GM23338 (cell line): ENCODE measurements at regions not wholly inside any gene's neighbourhood (a gene's known extent, or its start where the extent isn't known, plus 50 kb on each side); places are given as distances from the start of the nearest gene placed in this dataset.

Experiments used
- ATAC-seq: fragments of 200-7000 bp; cut with Tn5 transposase; 3 replicates; pipeline ENCODE4 v1.9.1; 2020
- DNase-seq: peaks from one replicate; pipeline ENCODE4 v3.0.0-alpha.2; 2015; ENCODE audit warnings: low spot score
- H2AFZ ChIP-seq: fragments of 200-600 bp; sonication (generic); 2 replicates; pipeline ENCODE4 v1.8.0; 2016; ENCODE audit warnings: antibody characterized with exemption, mild to moderate bottlenecking, moderate library complexity
- H3F3A ChIP-seq: fragments of 200-600 bp; sonication (generic); replicated peaks from 2 replicates; pipeline ENCODE4 v1.8.0; 2017; ENCODE audit warnings: antibody characterized with exemption, mixed run types, low read depth
- H3K27ac ChIP-seq: fragments of 200-600 bp; sonication (generic); 2 replicates; pipeline ENCODE4 v1.6.1; 2016; ENCODE audit warnings: low read depth
- H3K27me3 ChIP-seq: fragments of 200-600 bp; sonication (generic); 2 replicates; pipeline ENCODE4 v1.8.0; 2016; ENCODE audit warnings: mild to moderate bottlenecking, mixed run types, moderate library complexity; ENCODE audit not compliant: insufficient read depth
- H3K36me3 ChIP-seq: fragments of 200-600 bp; sonication (generic); 2 replicates; pipeline ENCODE4 v1.8.0; 2016; ENCODE audit warnings: mild to moderate bottlenecking; ENCODE audit not compliant: insufficient read depth
- H3K4me1 ChIP-seq: fragments of 200-600 bp; sonication (generic); 2 replicates; pipeline ENCODE4 v1.8.0; 2016; ENCODE audit warnings: mild to moderate bottlenecking, moderate library complexity; ENCODE audit not compliant: insufficient read depth
- H3K4me2 ChIP-seq: fragments of 200-600 bp; sonication (generic); 2 replicates; pipeline ENCODE4 v1.7.1; 2017; ENCODE audit warnings: mixed run types
- H3K4me3 ChIP-seq: fragments of 200-600 bp; sonication (generic); 2 replicates; pipeline ENCODE4 v1.6.1; 2016; ENCODE audit warnings: mixed run types
- H3K79me2 ChIP-seq: fragments of 200-600 bp; sonication (generic); replicated peaks from 2 replicates; pipeline ENCODE4 v1.8.0; 2017; ENCODE audit warnings: mild to moderate bottlenecking; ENCODE audit not compliant: insufficient read depth
- H3K9me2 ChIP-seq: fragments of 200-600 bp; sonication (generic); 2 replicates; pipeline ENCODE4 v1.8.0; 2017; ENCODE audit not compliant: insufficient read depth
- H4K20me1 ChIP-seq: fragments of 200-600 bp; sonication (generic); replicated peaks from 2 replicates; pipeline ENCODE4 v1.8.0; 2017; ENCODE audit warnings: mild to moderate bottlenecking; ENCODE audit not compliant: insufficient read depth
- H3K27ac Mint-ChIP-seq: 2 replicates; pipeline ENCODE4 v1.8.0; 2020; ENCODE audit warnings: inconsistent platforms, mild to moderate bottlenecking, moderate library complexity, mixed read lengths
- H3K27me3 Mint-ChIP-seq: 3 replicates; pipeline ENCODE4 v1.8.0; 2022; ENCODE audit warnings: low read depth, mild to moderate bottlenecking, moderate library complexity, mixed read lengths, inconsistent platforms; ENCODE audit not compliant: insufficient read depth, poor library complexity
- H3K36me3 Mint-ChIP-seq: 3 replicates; pipeline ENCODE4 v1.8.0; 2021; ENCODE audit warnings: low read depth, mild to moderate bottlenecking, inconsistent platforms, moderate library complexity, mixed read lengths
- H3K4me1 Mint-ChIP-seq: 3 replicates; pipeline ENCODE4 v1.8.0; 2020; ENCODE audit warnings: mild to moderate bottlenecking, inconsistent platforms, mixed read lengths
- H3K4me3 Mint-ChIP-seq: 3 replicates; pipeline ENCODE4 v1.8.0; 2021; ENCODE audit warnings: moderate library complexity, mild to moderate bottlenecking, inconsistent platforms, mixed read lengths
- H3K9me3 Mint-ChIP-seq: 3 replicates; pipeline ENCODE4 v1.8.0; 2020; ENCODE audit warnings: moderate library complexity, mild to moderate bottlenecking, inconsistent platforms, mixed read lengths
- CREB1 ChIP-seq: fragments of 250-450 bp; sonication (Bioruptor Pico); IDR thresholded peaks from 2 replicates; pipeline ENCODE4 v1.5.0; 2020; ENCODE audit warnings: low read depth, mild to moderate bottlenecking, moderate library complexity
- EZH2 ChIP-seq: fragments of 200-600 bp; sonication (generic); IDR thresholded peaks from one replicate; pipeline ENCODE4 v1.8.0; 2017; ENCODE audit warnings: antibody characterized with exemption, mild to moderate bottlenecking, low read depth; ENCODE audit not compliant: unreplicated experiment
- EZH2phosphoT487 ChIP-seq: fragments of 200-600 bp; sonication (generic); IDR thresholded peaks from one replicate; pipeline ENCODE4 v1.8.1; 2018; ENCODE audit warnings: antibody characterized with exemption; ENCODE audit not compliant: unreplicated experiment
- JUNB ChIP-seq: IDR thresholded peaks from one replicate; pipeline ENCODE4 v1.6.1; 2016; ENCODE audit warnings: antibody characterized with exemption; ENCODE audit not compliant: unreplicated experiment
- NANOG ChIP-seq: IDR thresholded peaks from 2 replicates; pipeline ENCODE4 v1.6.1; 2016; ENCODE audit warnings: antibody characterized with exemption, borderline replicate concordance
- POLR2AphosphoS5 ChIP-seq: IDR thresholded peaks from 2 replicates; pipeline ENCODE4 v1.6.1; 2016; ENCODE audit warnings: antibody characterized with exemption, low read depth
- STAT1 ChIP-seq: IDR thresholded peaks from one replicate; pipeline ENCODE4 v1.6.1; 2016; ENCODE audit warnings: antibody characterized with exemption; ENCODE audit not compliant: unreplicated experiment
- ZNF114 ChIP-seq: fragments of 250-450 bp; sonication (Bioruptor Pico); IDR thresholded peaks from 2 replicates; pipeline ENCODE4 v1.5.0; 2020; ENCODE audit warnings: mild to moderate bottlenecking, moderate library complexity
- ZNF331 ChIP-seq: fragments of 250-450 bp; sonication (Bioruptor Pico); IDR thresholded peaks from 2 replicates; pipeline ENCODE4 v1.5.0; 2020; ENCODE audit warnings: low read depth, mild to moderate bottlenecking, moderate library complexity
- TF ChIP-seq, protein P1 (sequence below): IDR thresholded peaks from 2 replicates; pipeline ENCODE4 v1.6.1; 2016; ENCODE audit warnings: antibody characterized with exemption
- TF ChIP-seq, protein P2 (sequence below): IDR thresholded peaks from one replicate; pipeline ENCODE4 v1.6.1; 2018; ENCODE audit warnings: antibody characterized with exemption; ENCODE audit not compliant: unreplicated experiment
- TF ChIP-seq, protein P3 (sequence below), 2 experiments: fragments of 200-600 bp in 1 of 2; sonication (generic) in 1 of 2; conservative IDR thresholded peaks; 2 replicates each; pipeline versions ENCODE4 v1.5.1 to v1.6.1; 2016 to 2017; ENCODE audit warnings: antibody characterized with exemption in 2 of 2, low read depth in 2 of 2, mild to moderate bottlenecking in 2 of 2, moderate library complexity in 1 of 2

- Histone ChIP-seq H4K20me1 (no peaks in the 10 kb centered on the region), H3F3A (no peaks in the 10 kb centered on the region), H3K27ac (no peak overlapping the region), H2AFZ (no peak overlapping the region), H3K27me3 (no peaks in the 10 kb centered on the region), H3K4me3 (no peak overlapping the region), H3K79me2 (no peaks in the 10 kb centered on the region), H3K36me3 (no peaks in the 10 kb centered on the region), H3K4me2 (no peak overlapping the region), H3K4me1 (no peaks in the 10 kb centered on the region), H3K9me2 (peaks cover 16% of the 10 kb centered on the region; the same call in 1 of the 2 replicates)
- ATAC-seq, result no peak
- Mint-ChIP-seq H3K4me1 (no peaks in the 10 kb centered on the region), H3K27ac (no peak overlapping the region), H3K27me3 (peaks cover 2% of the 10 kb centered on the region), H3K36me3 (no peaks in the 10 kb centered on the region), H3K9me3 (no peaks in the 10 kb centered on the region), H3K4me3 (no peak overlapping the region)
- DNase-seq, result no peak
- TF ChIP-seq JUNB (no peak), ZNF331 (no peak), EZH2phosphoT487 (no peak), ZNF114 (CRISPR knock-in tag) (no peak), STAT1 (no peak), EZH2 (no peak), POLR2AphosphoS5 (no peak), NANOG (no peak)
- TF ChIP-seq, protein P1, sequence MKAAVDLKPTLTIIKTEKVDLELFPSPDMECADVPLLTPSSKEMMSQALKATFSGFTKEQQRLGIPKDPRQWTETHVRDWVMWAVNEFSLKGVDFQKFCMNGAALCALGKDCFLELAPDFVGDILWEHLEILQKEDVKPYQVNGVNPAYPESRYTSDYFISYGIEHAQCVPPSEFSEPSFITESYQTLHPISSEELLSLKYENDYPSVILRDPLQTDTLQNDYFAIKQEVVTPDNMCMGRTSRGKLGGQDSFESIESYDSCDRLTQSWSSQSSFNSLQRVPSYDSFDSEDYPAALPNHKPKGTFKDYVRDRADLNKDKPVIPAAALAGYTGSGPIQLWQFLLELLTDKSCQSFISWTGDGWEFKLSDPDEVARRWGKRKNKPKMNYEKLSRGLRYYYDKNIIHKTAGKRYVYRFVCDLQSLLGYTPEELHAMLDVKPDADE, result no peak
- TF ChIP-seq, protein P2, sequence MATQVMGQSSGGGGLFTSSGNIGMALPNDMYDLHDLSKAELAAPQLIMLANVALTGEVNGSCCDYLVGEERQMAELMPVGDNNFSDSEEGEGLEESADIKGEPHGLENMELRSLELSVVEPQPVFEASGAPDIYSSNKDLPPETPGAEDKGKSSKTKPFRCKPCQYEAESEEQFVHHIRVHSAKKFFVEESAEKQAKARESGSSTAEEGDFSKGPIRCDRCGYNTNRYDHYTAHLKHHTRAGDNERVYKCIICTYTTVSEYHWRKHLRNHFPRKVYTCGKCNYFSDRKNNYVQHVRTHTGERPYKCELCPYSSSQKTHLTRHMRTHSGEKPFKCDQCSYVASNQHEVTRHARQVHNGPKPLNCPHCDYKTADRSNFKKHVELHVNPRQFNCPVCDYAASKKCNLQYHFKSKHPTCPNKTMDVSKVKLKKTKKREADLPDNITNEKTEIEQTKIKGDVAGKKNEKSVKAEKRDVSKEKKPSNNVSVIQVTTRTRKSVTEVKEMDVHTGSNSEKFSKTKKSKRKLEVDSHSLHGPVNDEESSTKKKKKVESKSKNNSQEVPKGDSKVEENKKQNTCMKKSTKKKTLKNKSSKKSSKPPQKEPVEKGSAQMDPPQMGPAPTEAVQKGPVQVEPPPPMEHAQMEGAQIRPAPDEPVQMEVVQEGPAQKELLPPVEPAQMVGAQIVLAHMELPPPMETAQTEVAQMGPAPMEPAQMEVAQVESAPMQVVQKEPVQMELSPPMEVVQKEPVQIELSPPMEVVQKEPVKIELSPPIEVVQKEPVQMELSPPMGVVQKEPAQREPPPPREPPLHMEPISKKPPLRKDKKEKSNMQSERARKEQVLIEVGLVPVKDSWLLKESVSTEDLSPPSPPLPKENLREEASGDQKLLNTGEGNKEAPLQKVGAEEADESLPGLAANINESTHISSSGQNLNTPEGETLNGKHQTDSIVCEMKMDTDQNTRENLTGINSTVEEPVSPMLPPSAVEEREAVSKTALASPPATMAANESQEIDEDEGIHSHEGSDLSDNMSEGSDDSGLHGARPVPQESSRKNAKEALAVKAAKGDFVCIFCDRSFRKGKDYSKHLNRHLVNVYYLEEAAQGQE, result no peak
Measured at GRCh38 chr12:30146561-30146960, 362.8 kb upstream of the TMTC1 start.

GRCh38 chr12:30145684-30146032 is 361.9 kb upstream of the TMTC1 start:
- Mint-ChIP-seq H3K4me3 (no peak overlapping the region), H3K9me3 (no peaks in the 10 kb centered on the region), H3K4me1 (no peaks in the 10 kb centered on the region), H3K36me3 (no peaks in the 10 kb centered on the region), H3K27me3 (peaks cover 2% of the 10 kb centered on the region), H3K27ac (no peak overlapping the region)
- Histone ChIP-seq H3F3A (no peaks in the 10 kb centered on the region), H4K20me1 (no peaks in the 10 kb centered on the region), H3K79me2 (no peaks in the 10 kb centered on the region), H3K4me1 (no peaks in the 10 kb centered on the region), H3K36me3 (no peaks in the 10 kb centered on the region), H3K27me3 (no peaks in the 10 kb centered on the region), H3K9me2 (peaks cover 11% of the 10 kb centered on the region; the same call in 1 of the 2 replicates), H3K27ac (no peak overlapping the region), H2AFZ (no peak overlapping the region), H3K4me2 (no peak overlapping the region), H3K4me3 (no peak overlapping the region)
- DNase-seq (no peak), ATAC-seq (no peak)
- TF ChIP-seq, protein P3, sequence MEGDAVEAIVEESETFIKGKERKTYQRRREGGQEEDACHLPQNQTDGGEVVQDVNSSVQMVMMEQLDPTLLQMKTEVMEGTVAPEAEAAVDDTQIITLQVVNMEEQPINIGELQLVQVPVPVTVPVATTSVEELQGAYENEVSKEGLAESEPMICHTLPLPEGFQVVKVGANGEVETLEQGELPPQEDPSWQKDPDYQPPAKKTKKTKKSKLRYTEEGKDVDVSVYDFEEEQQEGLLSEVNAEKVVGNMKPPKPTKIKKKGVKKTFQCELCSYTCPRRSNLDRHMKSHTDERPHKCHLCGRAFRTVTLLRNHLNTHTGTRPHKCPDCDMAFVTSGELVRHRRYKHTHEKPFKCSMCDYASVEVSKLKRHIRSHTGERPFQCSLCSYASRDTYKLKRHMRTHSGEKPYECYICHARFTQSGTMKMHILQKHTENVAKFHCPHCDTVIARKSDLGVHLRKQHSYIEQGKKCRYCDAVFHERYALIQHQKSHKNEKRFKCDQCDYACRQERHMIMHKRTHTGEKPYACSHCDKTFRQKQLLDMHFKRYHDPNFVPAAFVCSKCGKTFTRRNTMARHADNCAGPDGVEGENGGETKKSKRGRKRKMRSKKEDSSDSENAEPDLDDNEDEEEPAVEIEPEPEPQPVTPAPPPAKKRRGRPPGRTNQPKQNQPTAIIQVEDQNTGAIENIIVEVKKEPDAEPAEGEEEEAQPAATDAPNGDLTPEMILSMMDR (conservative IDR thresholded peaks at IDR 0.05; ENCODE audit: low read depth in 2 of 2), result no peak
- TF ChIP-seq ZNF114 (CRISPR knock-in tag) (no peak), EZH2 (no peak), POLR2AphosphoS5 (no peak), NANOG (no peak), EZH2phosphoT487 (no peak), ZNF331 (no peak), CREB1 (no peak), JUNB (no peak), STAT1 (no peak)
- TF ChIP-seq, protein P1, result no peak
- TF ChIP-seq, protein P2, result no peak
